B cell (primary cell): ENCODE measurements at regions not wholly inside any gene's neighbourhood (a gene's known extent, or its start where the extent isn't known, plus 50 kb on each side); places are given as distances from the start of the nearest gene placed in this dataset.

Experiments
- ATAC-seq: fragments of 200-7000 bp; cut with Tn5 transposase; one replicate; pipeline ENCODE4 v1.10.0; 2021; ENCODE audit warnings: low read depth, mild to moderate bottlenecking, moderate number of reproducible peaks, moderate library complexity
- CTCF ChIA-PET: fragments of 350-600 bp; sonication (Branson Sonifier 250); formaldehyde crosslinking; loops from one replicate; lab custom pipeline; 2021; ENCODE audit warnings: antibody characterized with exemption, inconsistent platforms; lab: Charles Lee
- POLR2A ChIA-PET: fragments of 350-600 bp; sonication (Branson Sonifier 250); formaldehyde crosslinking; loops from one replicate; lab custom pipeline; 2021; ENCODE audit warnings: antibody characterized with exemption; lab: Charles Lee
- DNase-seq: peaks from one replicate; pipeline ENCODE4 v3.0.0; 2013
- H2AFZ ChIP-seq: 2 replicates; pipeline ENCODE4 v1.6.1; 2012; ENCODE audit warnings: mild to moderate bottlenecking, low read depth, low read length; ENCODE audit not compliant: insufficient read depth, poor library complexity, severe bottlenecking
- H3K27ac ChIP-seq, 2 donors: 1 replicate in 1 of 2; 2 replicates in 1 of 2; pipeline ENCODE4 v1.5.1; 2012 to 2013; ENCODE audit warnings: low read length in 2 of 2, mild to moderate bottlenecking in 2 of 2, moderate library complexity in 1 of 2
- H3K27me3 ChIP-seq, 4 experiments: fragments of 200-600 bp in 1 of 4; sonication (generic) in 1 of 4; replicated peaks in 1 of 4; 1 replicate in 2 of 4; 2 replicates in 2 of 4; pipeline versions ENCODE4 v1.6.1 to v1.7.0; 2013 to 2016; ENCODE audit warnings: low read length in 3 of 4, mild to moderate bottlenecking in 2 of 4, mixed read lengths in 1 of 4, moderate library complexity in 1 of 4; ENCODE audit not compliant: insufficient read depth in 4 of 4, control insufficient read depth in 3 of 4; ENCODE audit errors: control extremely low read depth in 1 of 4
- H3K36me3 ChIP-seq, 2 experiments: replicated peaks in 1 of 2; 1 replicate in 1 of 2; 2 replicates in 1 of 2; pipeline versions ENCODE4 v1.6.1 to v1.7.1; 2013; ENCODE audit warnings: low read length in 1 of 2; ENCODE audit not compliant: insufficient read depth in 2 of 2, control insufficient read depth in 1 of 2; ENCODE audit errors: control extremely low read depth in 1 of 2, extremely low read depth in 1 of 2
- H3K4me1 ChIP-seq, 2 donors: fragments of 200-600 bp in 1 of 2; sonication (generic) in 1 of 2; 1 replicate in 1 of 2; 2 replicates in 1 of 2; pipeline versions ENCODE4 v1.5.1 to v1.6.1; 2013 to 2017; ENCODE audit warnings: low read length in 2 of 2; ENCODE audit not compliant: control insufficient read depth in 2 of 2, insufficient read depth in 2 of 2
- H3K4me2 ChIP-seq: replicated peaks from 2 replicates; pipeline ENCODE3; 2012; ENCODE audit warnings: mild to moderate bottlenecking, low read depth, low read length; ENCODE audit not compliant: poor library complexity, severe bottlenecking
- H3K4me3 ChIP-seq, 5 experiments: fragments of 200-600 bp in 1 of 5; sonication (generic) in 1 of 5; 1 replicate in 3 of 5; 2 replicates in 2 of 5; pipeline versions ENCODE4 v1.5.1 to v1.7.0; 2011 to 2016; ENCODE audit warnings: low read length in 4 of 5, mild to moderate bottlenecking in 4 of 5, low read depth in 2 of 5, control low read depth in 1 of 5, moderate library complexity in 1 of 5; ENCODE audit not compliant: insufficient read depth in 1 of 5; ENCODE audit errors: control extremely low read depth in 1 of 5, extremely low read depth in 1 of 5
- H3K79me2 ChIP-seq: fragments of 200-600 bp; sonication (generic); one replicate; pipeline ENCODE4 v1.6.0; 2016; ENCODE audit warnings: low read length; ENCODE audit not compliant: control insufficient read depth, insufficient read depth
- H3K9ac ChIP-seq: fragments of 200-600 bp; sonication (generic); 2 replicates; pipeline ENCODE4 v1.6.1; 2017; ENCODE audit warnings: mild to moderate bottlenecking, low read length, moderate library complexity
- H3K9me3 ChIP-seq, 3 donors: one replicate each; pipeline versions ENCODE4 v1.6.1 to v1.7.1; 2013; ENCODE audit warnings: low read length in 2 of 3; ENCODE audit not compliant: control insufficient read depth in 2 of 3, insufficient read depth in 1 of 3; ENCODE audit errors: control extremely low read depth in 1 of 3
- H4K20me1 ChIP-seq: 2 replicates; pipeline ENCODE4 v1.6.0; 2012; ENCODE audit warnings: mild to moderate bottlenecking, low read length; ENCODE audit not compliant: insufficient read depth, control insufficient read depth, poor library complexity, severe bottlenecking
- H3K27ac Mint-ChIP-seq: one replicate; pipeline ENCODE4 v1.8.0; 2021; ENCODE audit warnings: mixed read lengths
- H3K27me3 Mint-ChIP-seq: one replicate; pipeline ENCODE4 v1.8.0; 2021; ENCODE audit warnings: mixed read lengths
- H3K4me1 Mint-ChIP-seq: one replicate; pipeline ENCODE4 v1.8.0; 2021; ENCODE audit warnings: mixed read lengths
- H3K4me3 Mint-ChIP-seq: one replicate; pipeline ENCODE4 v1.8.0; 2021; ENCODE audit warnings: mixed read lengths
- H3K9me3 Mint-ChIP-seq: one replicate; pipeline ENCODE4 v1.8.0; 2022; ENCODE audit warnings: mixed read lengths; ENCODE audit not compliant: insufficient read depth
- EZH2 ChIP-seq: IDR thresholded peaks from 2 replicates; pipeline ENCODE4 v1.6.1; 2012; ENCODE audit warnings: borderline replicate concordance, low read depth, mild to moderate bottlenecking, moderate library complexity, low read length; ENCODE audit not compliant: insufficient read depth, poor library complexity, severe bottlenecking
- WGBS: methylation state at CpG from one replicate; pipeline ENCODE4 v1.1.5; 2013; ENCODE audit warnings: missing lambda C conversion rate; ENCODE audit not compliant: insufficient coverage; 5-methylcytosine and 5-hydroxymethylcytosine counted together
- intact Hi-C: fragments of 100-400 bp; cut with micrococcal nuclease; formaldehyde crosslinking; loops from one replicate; pipeline ENCODE4 v1.10.0; 2022
- TF ChIP-seq, protein P1 (sequence below): fragments of 200-600 bp; IDR thresholded peaks from one replicate; pipeline ENCODE4 v1.8.0; 2022; ENCODE audit warnings: antibody characterized with exemption, mild to moderate bottlenecking

DNA sequence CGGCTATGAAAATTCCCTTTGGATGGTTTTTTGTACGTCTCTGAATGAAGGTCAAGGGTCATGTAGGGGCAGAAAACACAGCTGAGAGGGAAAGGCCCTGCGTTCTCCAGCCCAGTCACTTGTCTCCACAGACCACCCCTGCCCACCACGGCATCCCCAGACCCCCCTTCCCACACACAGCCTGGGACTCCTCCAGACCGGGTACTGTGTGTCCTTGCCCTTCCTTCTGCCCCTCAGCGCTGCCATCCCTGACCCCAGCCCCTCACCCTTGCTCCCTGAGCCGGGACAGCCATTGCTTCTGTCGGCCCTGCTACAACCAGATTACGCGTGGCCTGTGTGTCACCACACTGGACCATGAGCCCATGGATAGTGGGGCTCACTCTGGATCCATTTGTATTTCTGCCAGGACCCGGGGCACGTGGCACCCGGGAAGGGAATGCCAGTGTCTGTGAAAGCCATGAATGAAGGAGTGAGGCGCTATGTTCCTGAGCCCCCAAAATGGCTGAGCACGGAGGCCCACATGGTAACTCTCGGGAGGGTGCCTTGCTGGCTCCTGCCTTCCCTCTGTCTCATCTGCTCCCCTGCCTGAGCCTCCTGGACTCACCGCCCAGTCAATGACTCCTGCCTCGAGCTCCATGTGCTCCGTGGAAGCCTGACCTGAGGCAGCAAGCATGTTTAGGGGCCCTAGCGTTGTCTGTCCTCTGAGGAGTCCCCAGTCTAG is 139.1 kb upstream of the FOXF1 start:
- H4K20me1 ChIP-seq, result no peaks in the 10 kb centered on the region
- no peaks in the 10 kb centered on the region for H3K36me3 ChIP-seq
- Mint-ChIP-seq H3K4me3 (no peak overlapping the region), H3K4me1 (no peaks in the 10 kb centered on the region), H3K9me3 (peaks cover 7% of the 10 kb centered on the region), H3K27me3 (peaks cover 16% of the 10 kb centered on the region), H3K27ac (no peak overlapping the region)
- no peak overlapping the region for H3K27ac ChIP-seq
- no peak overlapping the region for H3K9ac ChIP-seq
- ChIA-PET POLR2A (no interaction called here), CTCF (no interaction called here)
- no peak overlapping the region for H3K4me3 ChIP-seq
- DNase-seq, result no peak
- no peaks in the 10 kb centered on the region for H3K4me1 ChIP-seq
- no peaks in the 10 kb centered on the region for H3K79me2 ChIP-seq
- H3K9me3 ChIP-seq, result peaks cover 0 to 23% (median 0%) of the 10 kb centered on the region in 3 donors
- intact Hi-C loops, result no loop called here
- no peak overlapping the region for H2AFZ ChIP-seq
- no peak overlapping the region for H3K4me2 ChIP-seq
- no peak for TF ChIP-seq EZH2
- TF ChIP-seq, protein P1, sequence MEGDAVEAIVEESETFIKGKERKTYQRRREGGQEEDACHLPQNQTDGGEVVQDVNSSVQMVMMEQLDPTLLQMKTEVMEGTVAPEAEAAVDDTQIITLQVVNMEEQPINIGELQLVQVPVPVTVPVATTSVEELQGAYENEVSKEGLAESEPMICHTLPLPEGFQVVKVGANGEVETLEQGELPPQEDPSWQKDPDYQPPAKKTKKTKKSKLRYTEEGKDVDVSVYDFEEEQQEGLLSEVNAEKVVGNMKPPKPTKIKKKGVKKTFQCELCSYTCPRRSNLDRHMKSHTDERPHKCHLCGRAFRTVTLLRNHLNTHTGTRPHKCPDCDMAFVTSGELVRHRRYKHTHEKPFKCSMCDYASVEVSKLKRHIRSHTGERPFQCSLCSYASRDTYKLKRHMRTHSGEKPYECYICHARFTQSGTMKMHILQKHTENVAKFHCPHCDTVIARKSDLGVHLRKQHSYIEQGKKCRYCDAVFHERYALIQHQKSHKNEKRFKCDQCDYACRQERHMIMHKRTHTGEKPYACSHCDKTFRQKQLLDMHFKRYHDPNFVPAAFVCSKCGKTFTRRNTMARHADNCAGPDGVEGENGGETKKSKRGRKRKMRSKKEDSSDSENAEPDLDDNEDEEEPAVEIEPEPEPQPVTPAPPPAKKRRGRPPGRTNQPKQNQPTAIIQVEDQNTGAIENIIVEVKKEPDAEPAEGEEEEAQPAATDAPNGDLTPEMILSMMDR, result no peak
- WGBS, result 86% methylated on average over 19 of the region's 20 CpGs
- ATAC-seq, result no peak
- peaks cover 0 to 2% (median 0%) of the 10 kb centered on the region in 4 experiments for H3K27me3 ChIP-seq

- H3K4me2 ChIP-seq, result no peak overlapping the region
- Mint-ChIP-seq H3K27ac (no peak overlapping the region), H3K9me3 (peaks cover 11% of the 10 kb centered on the region), H3K4me1 (no peaks in the 10 kb centered on the region), H3K4me3 (no peak overlapping the region), H3K27me3 (peaks cover 16% of the 10 kb centered on the region)
- no peak overlapping the region for H3K4me3 ChIP-seq
- H2AFZ ChIP-seq, result no peak overlapping the region
- H3K4me1 ChIP-seq, result no peaks in the 10 kb centered on the region
- no peaks in the 10 kb centered on the region for H4K20me1 ChIP-seq
- no peak for DNase-seq
- H3K27ac ChIP-seq, result no peak overlapping the region
- no peaks in the 10 kb centered on the region for H3K79me2 ChIP-seq
- intact Hi-C loops, result no loop called here
- WGBS, result 91% methylated on average over 8 of the region's 8 CpGs
- no peaks in the 10 kb centered on the region for H3K36me3 ChIP-seq
- peaks cover 0 to 23% (median 0%) of the 10 kb centered on the region in 3 donors for H3K9me3 ChIP-seq
- H3K9ac ChIP-seq, result no peak overlapping the region
- peaks cover 0 to 2% (median 0%) of the 10 kb centered on the region in 4 experiments for H3K27me3 ChIP-seq
- TF ChIP-seq, protein P1, result no peak
- no peak for TF ChIP-seq EZH2
- ATAC-seq, result no peak
- ChIA-PET POLR2A (no interaction called here), CTCF (no interaction called here)
These were observed 138.1 kb upstream of the FOXF1 start for GRCh38 chr16:86372193-86372592.
